GM12878 (cell line): ENCODE measurements at regions not wholly inside any gene's neighbourhood (a gene's known extent, or its start where the extent isn't known, plus 50 kb on each side); places are given as distances from the start of the nearest gene placed in this dataset.

Experiments
- ATAC-seq: fragments of 200-7000 bp; cut with Tn5 transposase; 3 replicates; pipeline ENCODE4 v1.9.1; 2020; ENCODE audit warnings: mild to moderate bottlenecking, moderate library complexity
- BruUV-seq: library from RNA; stranded (reverse); fragments of 400-500 nt; replicated peaks from 2 replicates; lab custom pipeline; 2021; lab: Mats Ljungman, UMichigan
- CTCF ChIA-PET: fragments of 300-600 bp; sonication (Branson Sonifier 250); formaldehyde crosslinking; extraction: SDS; loops from one replicate; lab custom pipeline; 2021; ENCODE audit warnings: inconsistent platforms; lab: Yijun Ruan, JAX
- POLR2A ChIA-PET: fragments of 350-600 bp; formaldehyde crosslinking; extraction: SDS; loops from one replicate; lab custom pipeline; 2021; ENCODE audit warnings: inconsistent platforms; lab: Charles Lee
- RAD21 ChIA-PET: fragments of 300-600 bp; sonication (Branson Sonifier 250); formaldehyde crosslinking; loops from one replicate; lab custom pipeline; 2023; ENCODE audit warnings: antibody characterized with exemption; ENCODE audit not compliant: unreplicated experiment; lab: Charles Lee
- SMC1A ChIA-PET: fragments of 300-600 bp; sonication (Branson Sonifier 250); formaldehyde crosslinking; loops from one replicate; lab custom pipeline; 2023; ENCODE audit not compliant: unreplicated experiment, uncharacterized antibody; lab: Charles Lee
- DNase-seq: peaks from one replicate; pipeline ENCODE4 v3.0.0-alpha.2; 2011; ENCODE audit warnings: low read depth, low spot score
- FAIRE-seq: peaks from 3 replicates; lab custom pipeline; 2011; peaks lifted over from hg19 to GRCh38; lab: Jason Lieb, UNC
- H2AFZ ChIP-seq: 2 replicates; pipeline ENCODE4 v1.6.0; 2011; ENCODE audit warnings: low read depth, low read length, control low read depth; ENCODE audit not compliant: control insufficient read depth
- H3K27ac ChIP-seq: 2 replicates; pipeline ENCODE4 v1.5.1; 2011; ENCODE audit warnings: control low read depth; ENCODE audit not compliant: control insufficient read depth, insufficient read depth
- H3K27me3 ChIP-seq, 2 experiments: replicated peaks in 1 of 2; 2 replicates each; pipeline versions ENCODE4 v1.6.0 to v1.6.1; 2011; ENCODE audit warnings: low read length in 1 of 2; ENCODE audit not compliant: control insufficient read depth in 2 of 2, insufficient read depth in 2 of 2
- H3K36me3 ChIP-seq, 2 experiments: 2 replicates each; pipeline ENCODE4 v1.5.1; 2011; ENCODE audit warnings: low read length in 1 of 2; ENCODE audit not compliant: control insufficient read depth in 2 of 2, insufficient read depth in 2 of 2
- H3K4me1 ChIP-seq: 2 replicates; pipeline ENCODE4 v1.6.1; 2011; ENCODE audit warnings: mild to moderate bottlenecking, low read length, moderate library complexity, mixed read lengths; ENCODE audit not compliant: control insufficient read depth, insufficient read depth
- H3K4me2 ChIP-seq: 2 replicates; pipeline ENCODE4 v1.6.0; 2011; ENCODE audit warnings: control low read depth; ENCODE audit not compliant: control insufficient read depth, insufficient read depth
- H3K4me3 ChIP-seq: fragments of 200-600 bp; sonication (generic); 2 replicates; pipeline ENCODE4 v1.5.1; 2016
- H3K79me2 ChIP-seq: 2 replicates; pipeline ENCODE4 v1.6.0; 2011; ENCODE audit warnings: low read length; ENCODE audit not compliant: control insufficient read depth, insufficient read depth
- H3K9ac ChIP-seq: 2 replicates; pipeline ENCODE4 v1.8.0; 2011; ENCODE audit warnings: low read length, control low read depth, mixed read lengths; ENCODE audit not compliant: control insufficient read depth, insufficient read depth
- H3K9me3 ChIP-seq: replicated peaks from 3 replicates; pipeline ENCODE4 v1.5.1; 2011; ENCODE audit warnings: mild to moderate bottlenecking, low read length; ENCODE audit not compliant: control insufficient read depth, insufficient read depth
- H4K20me1 ChIP-seq: 2 replicates; pipeline ENCODE4 v1.6.0; 2011; ENCODE audit not compliant: control insufficient read depth, insufficient read depth
- CBX3 ChIP-seq: fragments of 200-600 bp; sonication (generic); IDR thresholded peaks from 2 replicates; pipeline ENCODE4 v1.6.1; 2016; ENCODE audit warnings: low read depth, borderline replicate concordance
- CBX5 ChIP-seq: sonication (generic); IDR thresholded peaks from 2 replicates; pipeline ENCODE4 v1.6.1; 2016; ENCODE audit warnings: low read depth, moderate library complexity, mild to moderate bottlenecking, inconsistent platforms
- MEF2A ChIP-seq: IDR thresholded peaks from 2 replicates; pipeline ENCODE4 v1.6.1; 2011; ENCODE audit warnings: low read depth, mild to moderate bottlenecking, low read length, moderate library complexity; ENCODE audit not compliant: insufficient read depth
- POLR2AphosphoS2 ChIP-seq: IDR thresholded peaks from 2 replicates; pipeline ENCODE4 v1.6.1; 2011; ENCODE audit warnings: low read depth, mild to moderate bottlenecking, low read length, improper control_type of control experiment, moderate library complexity
- RAD21 ChIP-seq: IDR thresholded peaks from 2 replicates; pipeline ENCODE4 v1.6.1; 2011; ENCODE audit warnings: mild to moderate bottlenecking, low read depth, low read length, moderate library complexity; ENCODE audit not compliant: insufficient read depth
- RCOR1 ChIP-seq: conservative IDR thresholded peaks from 2 replicates; pipeline ENCODE4 v1.6.1; 2012; ENCODE audit warnings: low read depth, low read length, improper control_type of control experiment
- RFX5 ChIP-seq: IDR thresholded peaks from 2 replicates; pipeline ENCODE4 v1.6.1; 2011; ENCODE audit warnings: low read depth, low read length, improper control_type of control experiment
- SIX5 ChIP-seq: IDR thresholded peaks from 2 replicates; pipeline ENCODE4 v1.6.1; 2011; ENCODE audit warnings: mild to moderate bottlenecking, low read depth, low read length, moderate library complexity; ENCODE audit not compliant: severe bottlenecking
- ZNF384 ChIP-seq: IDR thresholded peaks from 2 replicates; pipeline ENCODE4 v1.6.1; 2012; ENCODE audit warnings: low read depth, mild to moderate bottlenecking, low read length, improper control_type of control experiment, borderline replicate concordance
- WGBS: methylation state at CpG from one replicate; pipeline ENCODE4 v1.1.6; 2016; ENCODE audit warnings: low lambda C conversion rate; ENCODE audit not compliant: insufficient replicate concordance, insufficient coverage; ENCODE audit errors: missing lambda C conversion rate; 5-methylcytosine and 5-hydroxymethylcytosine counted together
- in situ Hi-C: fragments of 300-500 bp; cut with MboI; formaldehyde crosslinking; loops from 9 replicates; pipeline ENCODE4 v1.14.3; 2018; ENCODE audit warnings: mixed read lengths
- intact Hi-C: fragments of 100-400 bp; cut with micrococcal nuclease; formaldehyde crosslinking; loops from one replicate; pipeline ENCODE4 v1.14.2; 2022; ENCODE audit not compliant: unreplicated experiment
- TF ChIP-seq, protein P1 (sequence below): IDR thresholded peaks from 2 replicates; pipeline ENCODE4 v1.6.1; 2011; ENCODE audit warnings: low read depth, mild to moderate bottlenecking, low read length, moderate library complexity, borderline replicate concordance; ENCODE audit errors: extremely low read depth
- TF ChIP-seq, protein P2 (sequence below): fragments of 450-650 bp; conservative IDR thresholded peaks from 2 replicates; pipeline ENCODE4 v1.6.1; 2017; ENCODE audit warnings: mild to moderate bottlenecking, moderate library complexity

DNA sequence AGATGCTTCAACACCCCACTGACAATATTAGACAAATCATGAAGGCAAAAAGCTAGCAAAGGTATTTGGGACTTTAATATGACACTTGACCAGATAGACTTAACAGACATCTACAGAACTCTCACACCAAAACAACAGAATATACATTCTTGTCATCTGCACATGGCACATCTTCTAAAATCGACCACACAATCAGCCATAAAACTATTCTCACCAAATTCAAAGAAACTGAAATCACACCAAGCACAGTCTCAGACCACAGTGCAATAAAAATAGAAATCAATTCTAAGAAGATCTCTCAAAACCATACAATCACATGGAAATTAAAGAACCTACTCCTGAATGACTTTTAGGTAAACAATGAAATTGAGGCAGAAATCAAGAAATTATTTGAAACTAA lies 340.8 kb downstream of the PPP1R2C start (continued):
- TF ChIP-seq, protein P1, sequence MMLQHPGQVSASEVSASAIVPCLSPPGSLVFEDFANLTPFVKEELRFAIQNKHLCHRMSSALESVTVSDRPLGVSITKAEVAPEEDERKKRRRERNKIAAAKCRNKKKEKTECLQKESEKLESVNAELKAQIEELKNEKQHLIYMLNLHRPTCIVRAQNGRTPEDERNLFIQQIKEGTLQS, result no peak

DNA sequence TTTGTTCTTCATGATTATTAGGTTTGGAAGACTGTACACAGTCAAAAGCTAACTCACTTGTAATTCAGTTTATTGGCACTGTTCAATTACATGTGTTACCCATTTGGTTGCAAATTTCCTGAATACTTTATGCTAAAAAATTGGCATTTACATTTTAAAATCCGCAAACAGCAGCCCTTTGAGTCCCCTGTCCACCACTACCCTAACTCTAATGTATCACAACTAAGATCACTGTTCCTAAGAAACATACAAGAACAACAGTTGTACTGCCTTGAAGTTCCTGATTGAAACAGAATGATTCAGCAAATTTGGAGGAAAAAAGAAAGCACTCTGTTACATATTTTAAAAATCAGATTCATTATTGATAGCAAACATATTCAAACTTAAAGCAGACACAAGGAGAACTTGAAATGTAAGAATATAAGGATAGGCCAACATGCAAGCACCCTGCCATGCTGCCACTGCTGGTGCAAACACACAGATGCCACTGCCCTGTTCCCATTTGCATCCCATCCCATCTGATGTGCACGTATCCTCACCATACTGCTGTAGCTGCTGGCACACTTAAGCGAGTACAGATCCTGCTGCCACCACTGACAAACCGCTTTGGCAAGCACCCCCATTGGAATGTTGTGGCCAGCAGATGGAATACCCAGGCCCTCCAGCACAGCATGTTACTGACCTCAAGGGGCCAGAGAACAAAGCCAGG lies 343.4 kb downstream of the PPP1R2C start:
- H3K27ac ChIP-seq, result no peak overlapping the region
- H3K4me2 ChIP-seq, result no peak overlapping the region
- ATAC-seq (no peak), FAIRE-seq (no peak), DNase-seq (no peak)
- no peak overlapping the region for H2AFZ ChIP-seq
- H4K20me1 ChIP-seq, result no peaks in the 10 kb centered on the region
- H3K9ac ChIP-seq, result no peak overlapping the region
- H3K4me1 ChIP-seq, result no peaks in the 10 kb centered on the region
- no peak for TF ChIP-seq RCOR1
- no peak for TF ChIP-seq MEF2A
- no peak for TF ChIP-seq ZNF384
- TF ChIP-seq, protein P1, result no peak
- no peak for TF ChIP-seq RFX5
- no peak for TF ChIP-seq SIX5
- TF ChIP-seq POLR2AphosphoS2, result no peak
- TF ChIP-seq, protein P2, sequence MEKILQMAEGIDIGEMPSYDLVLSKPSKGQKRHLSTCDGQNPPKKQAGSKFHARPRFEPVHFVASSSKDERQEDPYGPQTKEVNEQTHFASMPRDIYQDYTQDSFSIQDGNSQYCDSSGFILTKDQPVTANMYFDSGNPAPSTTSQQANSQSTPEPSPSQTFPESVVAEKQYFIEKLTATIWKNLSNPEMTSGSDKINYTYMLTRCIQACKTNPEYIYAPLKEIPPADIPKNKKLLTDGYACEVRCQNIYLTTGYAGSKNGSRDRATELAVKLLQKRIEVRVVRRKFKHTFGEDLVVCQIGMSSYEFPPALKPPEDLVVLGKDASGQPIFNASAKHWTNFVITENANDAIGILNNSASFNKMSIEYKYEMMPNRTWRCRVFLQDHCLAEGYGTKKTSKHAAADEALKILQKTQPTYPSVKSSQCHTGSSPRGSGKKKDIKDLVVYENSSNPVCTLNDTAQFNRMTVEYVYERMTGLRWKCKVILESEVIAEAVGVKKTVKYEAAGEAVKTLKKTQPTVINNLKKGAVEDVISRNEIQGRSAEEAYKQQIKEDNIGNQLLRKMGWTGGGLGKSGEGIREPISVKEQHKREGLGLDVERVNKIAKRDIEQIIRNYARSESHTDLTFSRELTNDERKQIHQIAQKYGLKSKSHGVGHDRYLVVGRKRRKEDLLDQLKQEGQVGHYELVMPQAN, result no peak
- no peak for TF ChIP-seq CBX5
- TF ChIP-seq CBX3, result no peak
- no peak for TF ChIP-seq RAD21
- CTCF ChIA-PET, result no interaction called here
- WGBS, result 29% methylated on average over 4 of the region's 4 CpGs
- H3K9me3 ChIP-seq, result no peaks in the 10 kb centered on the region; the same call in 2 of the 3 replicates
- SMC1A ChIA-PET, result no interaction called here
- POLR2A ChIA-PET, result no interaction called here
- no peak overlapping the region for H3K4me3 ChIP-seq
- no TSS peak for BruUV-seq
- H3K36me3 ChIP-seq, result no peaks in the 10 kb centered on the region
- intact Hi-C loops (no loop called here), in situ Hi-C loops (no loop called here)
- H3K27me3 ChIP-seq, result no peaks in the 10 kb centered on the region
- RAD21 ChIA-PET, result no interaction called here
- H3K79me2 ChIP-seq, result no peaks in the 10 kb centered on the region
